M059J (cell line): ENCODE measurements at regions not wholly inside any gene's neighbourhood (a gene's known extent, or its start where the extent isn't known, plus 50 kb on each side); places are given as distances from the start of the nearest gene placed in this dataset.

Experiments
- DNase-seq: peaks from one replicate; pipeline ENCODE4 v3.0.0-alpha.2; 2012; ENCODE audit warnings: low read depth

DNA sequence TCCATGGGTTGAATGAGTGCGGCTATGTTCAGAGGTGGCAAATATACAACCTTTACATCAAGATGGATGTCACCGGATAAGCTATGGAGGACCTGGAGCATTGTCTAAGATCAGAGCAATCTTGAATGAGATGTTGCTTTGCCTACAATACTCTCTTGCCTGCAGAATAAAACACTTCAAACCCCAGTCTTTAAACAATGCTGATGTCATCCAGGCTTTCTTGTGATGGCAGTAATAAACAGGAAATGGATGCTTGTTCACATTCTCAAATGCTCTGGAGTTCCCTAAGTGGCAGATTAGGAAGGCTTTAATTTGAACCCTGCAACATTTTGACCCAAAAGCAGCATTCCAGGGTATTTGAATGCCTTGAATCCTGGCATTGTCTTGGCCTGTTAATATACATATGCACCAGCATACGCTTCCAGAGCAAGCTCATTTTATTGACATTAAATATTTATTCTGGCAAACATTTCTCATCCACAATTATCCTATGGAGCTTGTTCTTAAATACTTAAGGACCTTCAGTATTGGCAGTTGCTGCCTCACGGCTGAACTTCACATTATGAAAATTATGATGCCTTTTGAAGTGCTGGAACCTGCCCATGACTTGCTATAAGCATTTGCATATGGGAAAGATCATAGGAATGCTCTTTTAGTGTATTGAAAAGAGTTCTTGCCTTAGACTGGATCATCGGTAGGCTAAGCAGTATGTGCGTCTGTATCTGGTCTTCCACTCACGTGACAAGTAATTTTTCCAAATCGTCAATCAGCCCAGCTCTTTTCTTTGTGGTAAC, 422.7 kb downstream of the SIPA1L2 start:
- DNase-seq, result no peak

- no peak for DNase-seq
Measured at GRCh38 chr1:232204269-232204668, 425.7 kb downstream of the SIPA1L2 start.

DNA sequence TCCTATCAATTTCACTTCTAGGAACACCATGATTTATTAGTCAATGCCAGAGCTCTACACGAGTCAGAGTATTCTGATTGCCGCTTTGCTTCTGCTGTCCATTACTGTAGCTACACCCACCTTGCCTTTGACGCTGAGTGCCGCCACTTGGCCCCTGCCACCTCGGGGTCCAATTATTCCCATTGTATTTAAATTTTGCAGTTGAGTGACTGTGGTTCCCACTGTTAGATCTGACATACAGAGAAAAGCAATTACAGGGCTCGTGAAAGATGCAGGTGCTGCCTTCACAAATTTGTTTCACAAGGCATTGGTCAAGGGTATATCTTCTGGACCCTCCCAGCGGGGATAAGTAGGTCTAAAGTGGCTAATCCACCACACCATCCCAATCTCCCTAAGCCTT, 428.9 kb downstream of the SIPA1L2 start:
- DNase-seq, result no peak

DNA sequence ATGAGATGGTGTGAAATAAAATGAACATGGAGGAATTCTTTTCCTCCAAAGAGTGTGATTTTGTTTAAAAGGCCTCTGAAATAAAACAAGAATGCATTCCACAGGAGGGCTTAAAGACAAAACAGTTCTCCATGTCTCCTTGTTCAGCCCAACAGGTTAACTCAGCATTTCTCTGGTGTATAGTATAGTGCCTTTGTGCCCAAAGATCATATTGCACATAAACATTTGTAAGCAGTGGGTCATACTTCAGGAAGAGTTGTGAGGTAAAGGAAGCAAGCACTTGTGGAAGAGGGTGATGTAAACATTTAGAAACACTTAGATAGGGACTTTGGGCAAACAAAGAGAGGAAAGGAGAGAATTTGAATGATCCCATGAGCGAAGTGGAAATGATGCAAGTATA, 433.9 kb downstream of the SIPA1L2 start:
- no peak for DNase-seq

GRCh38 chr1:232194424-232194823, 435.5 kb downstream of the SIPA1L2 start:
- no peak for DNase-seq

GRCh38 chr1:232193451-232193783, 436.5 kb downstream of the SIPA1L2 start:
- no peak for DNase-seq

- peak; percentile 53 for DNase-seq
Measured at GRCh38 chr1:232192781-232193450, 437.0 kb downstream of the SIPA1L2 start.

GRCh38 chr1:232191560-232191959, 438.4 kb downstream of the SIPA1L2 start:
- no peak for DNase-seq

DNA sequence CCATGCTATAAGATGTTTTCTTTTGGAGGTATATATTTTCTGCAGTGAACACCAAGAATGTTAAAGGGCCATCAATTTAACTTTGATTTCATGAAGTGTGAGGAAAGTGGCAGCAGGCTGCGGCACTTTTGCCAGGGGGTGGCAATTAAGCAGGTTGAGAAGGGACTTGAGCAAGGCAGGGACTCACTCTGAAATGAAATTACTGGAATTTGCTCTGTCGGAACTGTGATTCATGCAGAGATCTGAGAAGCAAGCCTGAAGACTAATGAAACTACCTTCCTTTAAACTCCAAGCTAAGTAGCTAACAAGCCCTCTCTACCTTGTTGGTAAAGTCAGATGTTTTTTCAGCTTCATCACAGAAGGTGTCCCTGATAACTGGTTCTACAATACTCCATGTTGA, 441.6 kb downstream of the SIPA1L2 start:
- no peak for DNase-seq

GRCh38 chr1:232186931-232187330, 443.0 kb downstream of the SIPA1L2 start:
- peak; percentile 60 for DNase-seq

DNA sequence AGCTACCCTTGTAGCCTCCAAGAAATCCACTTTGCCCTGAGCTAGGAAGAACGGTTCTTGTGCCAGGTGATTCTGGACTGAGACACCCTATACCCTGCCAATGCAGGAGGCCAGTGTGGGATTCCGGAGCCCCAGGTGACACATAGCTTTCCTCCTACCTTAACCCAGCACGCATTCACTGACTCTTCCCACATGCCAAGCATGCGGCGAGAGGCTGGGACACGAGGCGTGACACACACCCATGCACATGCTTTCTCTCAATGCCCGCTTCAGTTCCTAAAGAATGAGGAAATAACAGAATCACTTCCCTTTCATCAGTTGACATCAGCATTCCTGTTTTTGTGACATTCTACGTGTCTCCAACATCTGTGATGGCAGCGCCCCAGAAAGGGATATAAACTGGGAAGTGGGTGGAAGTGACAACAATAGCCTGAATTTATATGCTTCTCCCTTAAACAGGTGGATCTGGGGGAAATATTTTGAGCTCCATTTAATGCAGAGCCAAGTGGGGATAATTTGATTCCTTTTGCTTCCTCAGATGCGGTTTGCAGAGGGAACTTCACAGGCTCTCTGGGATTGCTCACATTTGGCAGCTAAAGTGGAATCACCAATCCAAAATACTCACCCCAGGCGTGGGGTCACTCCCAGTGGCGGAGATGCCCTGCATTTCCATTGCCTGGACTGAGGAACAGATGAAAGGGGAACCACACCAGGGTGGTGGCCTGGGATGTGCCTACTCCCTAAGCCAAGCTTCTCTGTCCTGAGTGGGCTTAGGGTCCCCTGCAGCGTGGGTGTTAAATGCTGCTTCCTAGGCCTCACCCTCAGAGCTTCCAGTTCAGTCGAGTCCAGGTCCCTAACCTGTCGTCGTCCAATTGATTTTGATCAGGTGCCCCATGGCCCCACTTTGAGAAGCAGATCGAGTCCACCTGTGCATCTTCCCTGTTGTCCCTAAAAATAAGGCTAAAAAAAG, 445.1 kb downstream of the SIPA1L2 start:
- no peak for DNase-seq

DNA sequence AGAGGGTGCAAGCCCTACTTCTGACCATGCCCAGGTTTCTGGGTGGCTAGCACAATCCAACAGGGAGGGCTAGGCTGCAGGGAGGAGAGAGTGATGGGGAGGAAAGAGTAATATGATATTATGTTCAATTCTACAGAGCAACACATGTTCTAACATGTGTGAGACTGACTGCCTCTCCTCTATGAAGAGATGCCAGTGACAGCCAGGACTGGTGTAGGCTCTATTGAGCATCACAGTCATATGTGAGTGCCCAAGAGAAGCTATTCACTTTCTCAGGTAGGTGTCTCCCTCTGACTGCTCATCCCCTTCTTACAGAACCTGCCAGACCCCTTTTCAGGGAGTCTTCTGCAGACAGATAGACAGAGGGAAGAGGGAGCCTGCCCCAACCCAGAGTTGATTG, 446.1 kb downstream of the SIPA1L2 start:
- DNase-seq, result no peak

DNA sequence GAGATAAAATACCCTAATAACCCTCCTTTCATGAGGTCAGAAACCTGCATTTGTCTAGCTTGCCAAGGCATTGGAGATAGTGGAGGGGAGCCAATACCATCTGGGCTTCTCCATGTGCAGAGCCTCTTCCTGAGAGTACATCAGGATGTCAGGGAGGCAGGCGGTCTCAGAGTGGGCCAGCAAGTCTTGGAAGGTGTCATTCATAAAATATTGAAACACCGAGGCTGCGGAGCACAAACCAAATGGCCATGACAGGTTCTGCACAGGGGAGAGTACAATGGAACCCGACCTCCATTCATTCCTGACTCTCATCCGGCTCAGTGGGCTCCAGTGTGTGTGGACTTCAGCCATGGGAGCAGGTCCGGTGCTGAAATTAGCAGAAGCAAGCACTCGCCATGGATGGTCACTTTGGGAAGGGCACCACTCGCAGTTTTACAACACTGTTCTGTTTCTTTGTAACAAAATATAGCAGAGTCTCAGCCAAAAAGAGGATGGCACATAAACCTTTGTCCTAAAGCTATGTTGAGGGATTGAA, 446.6 kb downstream of the SIPA1L2 start:
- DNase-seq, result no peak

DNA sequence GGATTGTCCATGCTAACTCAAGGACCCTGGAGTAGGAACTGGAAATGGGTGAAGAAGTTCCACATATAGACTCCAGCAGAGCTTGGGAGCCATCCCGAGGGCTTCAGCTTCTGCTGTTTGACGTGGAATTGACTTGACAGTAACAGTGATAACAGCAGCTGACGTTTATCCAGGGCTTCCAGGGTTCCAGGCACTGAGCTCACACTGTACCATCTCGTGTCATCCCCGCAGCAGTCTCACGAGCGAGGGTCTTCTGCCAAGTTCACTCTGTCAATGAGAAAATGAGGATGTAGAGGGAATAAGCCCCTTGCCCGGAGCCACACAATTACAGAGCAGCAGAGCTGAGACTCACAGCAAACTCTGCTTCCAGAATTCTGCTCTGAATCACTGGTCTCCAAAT, 447.7 kb downstream of the SIPA1L2 start:
- no peak for DNase-seq

- DNase-seq, result no peak
Measured at GRCh38 chr1:232180779-232181136, 449.2 kb downstream of the SIPA1L2 start.

DNA sequence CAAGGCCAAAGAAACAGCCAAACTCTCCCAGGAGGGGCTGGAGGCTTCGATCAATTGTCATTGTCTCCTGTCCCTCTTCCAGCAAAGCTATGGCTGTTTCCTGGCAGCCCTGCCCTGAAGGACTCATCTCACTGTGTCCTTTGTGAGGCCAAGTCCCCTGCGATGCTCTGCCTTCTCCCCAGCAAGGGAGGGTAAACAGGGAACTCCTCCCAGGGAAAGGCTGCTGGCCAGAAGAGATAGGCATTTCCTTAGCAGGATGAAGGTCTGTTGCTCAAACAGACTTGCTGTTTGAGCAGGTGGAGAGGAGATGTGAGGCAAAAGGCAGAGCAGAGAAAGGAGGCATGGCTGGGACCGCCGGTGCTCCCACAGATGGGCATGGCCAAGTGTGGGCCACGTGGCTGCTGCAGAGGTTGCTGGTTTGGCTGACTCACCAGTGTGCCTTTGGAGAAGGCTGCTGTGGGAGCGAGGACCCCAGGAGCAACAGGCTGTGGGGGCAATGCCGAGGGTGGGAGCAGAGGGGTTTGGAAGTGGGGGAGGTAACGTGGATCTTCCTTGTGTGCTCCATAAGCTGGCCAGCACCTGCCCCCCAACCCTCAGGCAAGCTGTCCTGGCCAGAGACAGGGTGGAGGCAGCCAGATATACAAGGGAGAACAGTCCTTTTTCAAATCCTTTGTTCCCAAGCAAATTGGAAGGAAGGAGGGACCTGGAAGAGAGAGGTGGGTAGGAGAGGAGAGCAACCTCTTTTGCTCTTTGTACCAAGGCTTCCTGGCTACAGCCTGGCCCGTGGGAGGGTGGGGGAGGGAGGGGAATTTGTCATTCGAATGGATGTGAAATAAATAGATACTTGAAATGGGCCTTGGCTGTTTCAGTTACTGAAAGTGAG, 449.8 kb downstream of the SIPA1L2 start:
- DNase-seq, result no peak

- DNase-seq, result no peak
Measured at GRCh38 chr1:232178191-232178590, 451.7 kb downstream of the SIPA1L2 start.

GRCh38 chr1:232177438-232177837, 452.5 kb downstream of the SIPA1L2 start:
- DNase-seq, result no peak

DNA sequence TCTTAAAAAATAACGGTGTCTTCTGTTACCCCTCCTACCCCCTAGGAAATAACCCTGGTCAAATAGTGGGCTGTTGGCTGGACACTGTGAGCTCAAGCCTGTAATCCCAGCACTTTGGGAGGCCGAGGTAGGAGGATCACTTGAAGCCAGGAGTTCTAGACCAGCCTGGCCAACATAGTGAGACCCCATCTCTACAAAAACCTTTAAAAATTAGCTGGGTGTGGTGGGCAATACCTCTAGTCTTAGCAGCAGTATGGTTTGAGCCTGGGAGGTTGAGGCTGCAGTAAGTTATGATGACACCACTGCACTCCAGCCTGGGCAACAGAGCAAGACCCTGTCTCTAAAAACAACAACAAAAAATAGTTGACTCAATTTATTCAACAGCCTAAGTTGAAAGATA, 453.7 kb downstream of the SIPA1L2 start:
- no peak for DNase-seq

GRCh38 chr1:232174306-232174705, 455.6 kb downstream of the SIPA1L2 start:
- DNase-seq, result no peak

DNA sequence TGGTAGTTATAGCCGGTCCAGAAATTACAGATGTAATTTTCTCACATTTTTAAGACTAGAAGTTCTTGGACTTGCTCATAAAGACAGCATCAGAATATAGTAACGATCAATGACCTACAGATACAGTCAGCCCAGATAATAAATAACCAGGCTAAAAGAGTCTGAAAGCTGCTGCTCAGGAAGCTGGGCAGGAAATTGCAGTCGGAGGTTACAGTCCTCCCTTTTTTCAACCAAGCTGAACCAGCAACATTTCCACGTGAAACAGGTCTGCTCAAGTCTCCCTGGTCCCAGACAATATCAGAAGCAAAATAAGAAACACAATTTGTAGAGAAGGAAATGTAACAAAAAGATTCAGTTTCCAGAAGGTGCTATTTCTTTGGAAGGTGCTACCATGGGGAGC, 457.4 kb downstream of the SIPA1L2 start:
- no peak for DNase-seq
